22Rv1 (cell line): ENCODE measurements at regions not wholly inside any gene's neighbourhood (a gene's known extent, or its start where the extent isn't known, plus 50 kb on each side); places are given as distances from the start of the nearest gene placed in this dataset.

Source experiments
- H3K27ac ChIP-seq: fragments of 450-650 bp; 2 replicates; pipeline ENCODE4 v1.5.1; 2017
- ZFX ChIP-seq: fragments of 450-650 bp; IDR thresholded peaks from 2 replicates; pipeline ENCODE4 v1.6.1; 2017; ENCODE audit warnings: antibody characterized with exemption, borderline replicate concordance
- TF ChIP-seq, protein P1 (sequence below): fragments of 450-650 bp; IDR thresholded peaks from 2 replicates; pipeline ENCODE4 v1.5.1; 2017; ENCODE audit warnings: mild to moderate bottlenecking

DNA sequence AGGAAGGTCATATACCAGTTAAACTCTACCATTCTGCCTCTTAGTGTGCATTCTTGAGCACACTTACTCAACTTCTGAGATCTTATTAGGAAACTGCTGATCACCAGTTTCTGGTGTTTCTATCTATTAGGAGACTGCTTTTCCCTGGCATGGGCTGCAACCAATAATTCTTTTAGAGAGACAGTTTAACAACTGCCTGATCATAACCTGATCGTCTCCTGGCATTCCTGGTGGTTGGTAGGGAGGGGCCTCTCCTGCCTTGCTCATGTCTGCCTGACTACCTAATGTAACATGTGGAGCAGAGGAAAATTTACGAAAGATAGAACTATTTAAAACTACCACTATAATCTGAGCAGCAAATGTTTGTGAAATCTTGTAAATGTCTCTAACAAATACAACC lies 75.3 kb upstream of the MGAT4C start:
- 0 out of 2 replicates have a peak overlapping the region, but pooled peaks have one; percentile 0 for H3K27ac ChIP-seq
- TF ChIP-seq, protein P1, sequence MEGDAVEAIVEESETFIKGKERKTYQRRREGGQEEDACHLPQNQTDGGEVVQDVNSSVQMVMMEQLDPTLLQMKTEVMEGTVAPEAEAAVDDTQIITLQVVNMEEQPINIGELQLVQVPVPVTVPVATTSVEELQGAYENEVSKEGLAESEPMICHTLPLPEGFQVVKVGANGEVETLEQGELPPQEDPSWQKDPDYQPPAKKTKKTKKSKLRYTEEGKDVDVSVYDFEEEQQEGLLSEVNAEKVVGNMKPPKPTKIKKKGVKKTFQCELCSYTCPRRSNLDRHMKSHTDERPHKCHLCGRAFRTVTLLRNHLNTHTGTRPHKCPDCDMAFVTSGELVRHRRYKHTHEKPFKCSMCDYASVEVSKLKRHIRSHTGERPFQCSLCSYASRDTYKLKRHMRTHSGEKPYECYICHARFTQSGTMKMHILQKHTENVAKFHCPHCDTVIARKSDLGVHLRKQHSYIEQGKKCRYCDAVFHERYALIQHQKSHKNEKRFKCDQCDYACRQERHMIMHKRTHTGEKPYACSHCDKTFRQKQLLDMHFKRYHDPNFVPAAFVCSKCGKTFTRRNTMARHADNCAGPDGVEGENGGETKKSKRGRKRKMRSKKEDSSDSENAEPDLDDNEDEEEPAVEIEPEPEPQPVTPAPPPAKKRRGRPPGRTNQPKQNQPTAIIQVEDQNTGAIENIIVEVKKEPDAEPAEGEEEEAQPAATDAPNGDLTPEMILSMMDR: no peak
- no peak for TF ChIP-seq ZFX

DNA sequence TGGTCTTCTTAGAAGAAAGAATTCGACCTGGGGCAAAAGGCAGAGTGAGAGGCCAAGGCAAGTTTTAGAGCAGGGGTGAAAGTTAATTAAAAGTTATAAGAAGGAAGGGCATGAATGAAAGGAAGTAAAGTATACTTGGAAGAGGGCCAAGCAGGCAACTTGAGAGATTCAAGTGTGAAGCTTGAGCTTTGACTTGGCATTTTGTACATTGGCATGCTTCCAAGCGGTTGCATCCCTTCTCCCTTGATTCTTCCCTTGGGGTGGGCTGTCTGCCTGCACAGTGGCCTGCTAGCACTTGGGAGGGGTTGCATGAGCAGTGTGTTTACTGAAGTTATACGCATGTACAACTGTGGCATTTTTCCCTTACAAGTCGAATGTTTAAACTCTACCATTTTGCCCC lies 74.8 kb upstream of the MGAT4C start:
- H3K27ac ChIP-seq: 0 out of 2 replicates have a peak overlapping the region, but pooled peaks have one; percentile 0
- TF ChIP-seq, protein P1: no peak
- TF ChIP-seq ZFX: no peak

DNA sequence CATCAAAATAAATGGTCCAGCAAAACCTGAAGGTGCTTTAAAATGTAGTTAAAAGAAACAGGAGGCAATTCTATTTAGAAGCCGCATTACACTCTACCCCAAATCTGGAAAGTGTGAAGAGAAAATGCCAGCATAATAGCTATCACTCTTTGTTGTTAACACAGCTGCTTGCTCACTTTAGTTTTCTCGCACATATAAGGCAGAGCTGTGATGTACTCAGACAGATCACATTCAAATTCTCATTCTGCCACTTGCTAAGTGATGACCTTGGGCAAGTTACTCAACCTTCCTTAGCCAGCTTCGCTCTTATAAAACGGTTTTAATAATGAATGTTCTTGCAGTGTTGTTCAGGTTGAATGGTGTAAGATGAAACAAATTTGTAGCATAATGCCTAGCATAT lies 56.0 kb upstream of the MGAT4C start:
- no peak overlapping the region for H3K27ac ChIP-seq
- TF ChIP-seq, protein P1: no peak
- TF ChIP-seq ZFX: no peak
